ENCODE measurements at regions not wholly inside any gene's neighbourhood (a gene's known extent, or its start where the extent isn't known, plus 50 kb on each side); places are given as distances from the start of the nearest gene placed in this dataset.
"Not testable (repeated sequence)": the region's sequence is repeated elsewhere in the genome, so short reads cannot be mapped to it uniquely, and the experiment has no call there.

DNA sequence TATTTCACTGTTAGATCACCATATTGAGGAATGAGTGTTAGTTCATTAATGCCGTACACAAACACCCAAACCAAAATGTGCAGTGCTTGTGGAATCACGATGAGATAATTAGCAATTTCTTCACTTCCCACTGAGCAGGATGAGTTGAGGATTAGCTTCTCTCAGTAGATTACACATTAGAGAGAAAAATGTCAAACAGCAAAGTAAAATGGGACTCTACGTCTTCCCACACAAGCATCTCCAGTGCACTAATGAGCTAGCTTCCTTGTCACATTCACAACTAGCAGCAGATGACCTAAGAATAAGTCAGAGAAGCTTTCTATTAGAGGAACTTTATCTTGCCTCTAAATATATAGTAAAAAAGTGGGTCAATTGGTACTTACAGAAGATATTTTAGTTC, 926.9 kb downstream of the TSN start:
- DNase-seq = no peak

DNA sequence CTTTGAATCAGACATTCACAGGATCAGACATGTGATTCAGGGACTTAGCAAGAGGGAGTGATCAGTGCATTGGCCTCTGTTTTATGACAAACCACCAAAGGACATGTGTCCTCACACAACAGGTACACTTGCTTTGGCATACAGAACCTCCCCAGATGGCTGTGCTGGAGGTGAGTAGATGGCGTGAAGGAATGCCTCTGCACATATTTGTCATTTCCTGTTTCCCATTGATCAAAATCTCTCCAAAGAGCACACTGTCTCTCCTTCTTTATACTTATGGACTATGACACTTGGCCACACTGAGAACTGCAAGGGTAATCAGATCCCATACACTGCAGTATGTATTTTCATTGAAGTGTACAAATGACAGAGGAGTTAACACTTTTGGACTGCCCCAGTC, 927.6 kb downstream of the TSN start:
- DNase-seq = no peak

DNA sequence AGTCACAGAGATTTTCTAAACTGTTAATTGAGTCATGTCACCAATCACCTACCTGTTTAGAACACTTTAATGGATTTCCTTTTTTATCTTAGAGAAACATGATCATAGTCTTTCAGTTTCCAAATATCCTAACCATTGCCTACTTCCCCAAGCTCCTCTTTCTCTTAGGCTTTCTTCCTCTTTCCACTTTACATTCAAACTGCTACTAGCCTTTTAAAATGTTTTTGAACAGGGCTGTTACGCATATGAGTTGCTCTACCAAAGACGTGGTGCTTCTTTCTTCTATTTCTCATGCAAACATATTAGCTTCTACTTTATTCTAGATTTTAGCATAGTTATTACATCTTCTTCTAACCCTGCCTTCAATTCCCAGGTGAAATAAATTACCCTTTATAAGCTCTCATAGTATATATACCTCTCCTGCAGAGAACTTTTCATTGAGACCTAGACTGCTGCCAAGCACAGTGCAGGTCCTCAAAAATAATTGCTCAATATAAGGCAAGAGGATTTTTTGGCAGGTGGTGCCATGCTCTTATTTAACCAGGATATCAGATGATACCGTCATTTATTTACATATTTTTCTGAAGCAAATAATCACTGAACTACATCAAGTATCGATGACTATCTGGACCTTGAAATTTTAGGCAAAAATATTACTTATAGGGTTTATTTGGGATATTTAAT, 937.1 kb downstream of the TSN start:
- DNase-seq = no peak

DNA sequence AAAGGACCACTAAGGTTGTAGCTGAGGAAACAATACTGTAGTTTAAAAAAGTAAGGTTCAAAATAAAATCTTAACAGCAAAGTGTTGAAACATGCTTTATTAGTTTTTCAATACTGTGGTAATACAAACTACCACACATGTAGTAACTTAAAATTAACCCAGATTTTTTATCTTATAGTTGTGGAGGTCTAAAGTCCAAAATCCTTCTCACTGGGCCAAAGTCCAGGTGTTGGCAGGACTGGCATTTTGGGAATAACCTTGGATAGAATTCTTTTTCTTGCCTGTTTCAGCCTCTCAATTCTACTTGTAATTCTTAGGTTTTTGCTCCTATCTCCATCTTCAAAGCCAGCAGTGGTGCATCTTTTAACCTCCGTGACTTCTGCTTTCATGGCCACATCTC, 942.0 kb downstream of the TSN start:
- DNase-seq = no peak

DNA sequence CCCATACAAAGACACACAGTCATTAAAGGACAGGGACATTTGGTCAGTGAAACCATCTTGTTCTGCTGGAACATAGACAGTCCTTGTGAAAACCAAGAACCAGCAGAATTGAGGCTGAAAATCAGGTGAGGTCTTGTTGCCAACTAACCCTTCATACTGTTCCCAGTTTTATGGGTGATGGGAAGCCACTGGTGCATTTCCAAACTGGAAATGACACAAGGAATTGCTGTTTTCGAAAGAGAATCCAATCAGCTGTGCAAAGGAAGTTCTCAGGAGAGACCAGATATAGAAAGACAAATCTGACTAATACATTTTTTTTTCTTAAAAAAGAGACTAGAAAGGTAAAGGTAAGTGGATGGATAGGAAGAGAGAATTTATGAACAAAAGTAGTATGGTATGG, 948.2 kb downstream of the TSN start:
- DNase-seq = no peak

DNA sequence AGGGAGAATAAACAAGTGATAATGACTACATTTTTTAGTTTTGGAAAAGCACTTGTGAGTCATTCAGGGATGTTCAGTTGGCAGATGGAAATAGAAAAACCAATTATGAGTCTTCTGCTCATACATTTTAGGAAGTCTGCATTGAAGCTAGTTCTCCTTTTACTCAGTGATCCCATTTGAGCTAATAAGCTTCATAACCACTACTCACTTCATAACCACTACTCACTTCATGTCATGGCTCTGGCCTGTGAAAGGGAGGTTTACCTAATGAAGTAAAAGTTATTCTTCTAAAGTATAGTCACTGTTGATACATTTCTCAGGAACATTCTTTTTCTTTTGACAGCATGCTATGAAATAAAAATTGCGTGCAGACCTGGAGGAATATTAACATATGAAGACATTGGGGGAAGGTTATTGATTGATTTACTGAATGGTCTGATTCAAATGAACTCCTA, 948.7 kb downstream of the TSN start:
- DNase-seq = no peak

DNA sequence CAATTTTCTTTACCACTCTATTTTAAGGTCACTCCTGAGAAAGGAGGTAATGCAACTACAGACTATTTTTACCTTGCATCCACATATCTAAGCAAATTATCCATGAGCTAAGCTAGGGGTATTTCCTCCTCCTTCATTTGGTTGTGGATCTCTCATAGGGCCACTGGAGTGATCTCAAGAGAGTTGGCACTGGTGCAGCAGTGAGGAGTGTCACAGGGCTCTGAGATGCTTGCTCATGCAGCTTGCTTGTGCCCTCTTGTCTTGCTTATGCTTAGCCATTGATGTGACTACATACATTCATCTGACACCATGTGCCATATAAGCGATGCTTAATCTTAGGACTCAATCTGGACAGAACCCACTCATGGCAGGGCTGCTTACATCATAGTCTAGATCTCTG, 950.3 kb downstream of the TSN start:
- DNase-seq = no peak

DNA sequence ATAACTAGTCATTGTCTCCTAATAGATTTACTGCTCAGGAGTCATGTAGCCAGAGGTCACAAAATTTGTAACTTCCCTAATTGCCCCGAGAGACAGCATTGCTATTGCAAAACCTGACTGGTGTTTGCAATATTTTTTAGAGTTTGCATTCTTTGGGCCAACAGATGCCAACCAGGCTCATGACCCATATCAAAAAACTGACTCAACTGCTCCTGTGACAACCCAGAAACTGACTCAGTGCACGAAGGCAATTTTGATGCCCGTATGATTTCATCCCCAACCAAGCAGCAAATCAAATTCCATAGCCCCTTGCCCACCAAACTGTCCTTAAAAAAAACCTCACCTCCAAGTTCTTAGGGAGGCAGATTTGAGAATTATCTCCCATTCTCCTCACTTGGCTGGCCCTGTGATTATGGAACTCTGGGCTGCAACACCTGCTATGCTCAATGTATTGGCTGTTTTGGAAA, 951.3 kb downstream of the TSN start:
- DNase-seq = no peak

DNA sequence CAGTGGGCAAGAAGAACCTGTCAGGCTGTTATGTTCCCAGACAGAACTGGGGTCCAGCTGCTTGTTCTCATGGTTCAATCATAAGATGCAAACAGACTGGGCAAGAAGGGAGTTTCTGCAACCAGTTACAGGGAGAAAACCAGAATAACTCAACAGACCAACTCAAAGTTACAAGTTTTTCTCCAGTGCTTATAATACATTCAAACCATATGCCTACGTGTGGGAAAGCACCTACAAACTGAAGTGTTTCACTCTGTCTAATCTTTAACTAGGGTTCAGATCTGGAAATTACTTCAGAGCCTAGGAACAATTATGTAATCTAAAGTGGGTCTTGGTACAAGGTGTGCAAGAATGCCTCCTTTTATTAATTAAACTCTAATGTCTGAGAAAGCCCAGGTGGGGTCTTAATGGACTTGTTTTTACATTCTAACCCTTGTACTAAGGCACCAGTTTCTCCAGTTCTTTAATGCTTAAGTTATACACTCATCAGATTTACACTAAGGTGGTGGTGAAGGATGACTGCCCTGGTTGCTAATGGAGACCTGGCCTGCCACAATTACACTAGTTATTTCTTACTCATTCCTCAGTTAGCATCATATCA, 951.9 kb downstream of the TSN start:
- DNase-seq = no peak

DNA sequence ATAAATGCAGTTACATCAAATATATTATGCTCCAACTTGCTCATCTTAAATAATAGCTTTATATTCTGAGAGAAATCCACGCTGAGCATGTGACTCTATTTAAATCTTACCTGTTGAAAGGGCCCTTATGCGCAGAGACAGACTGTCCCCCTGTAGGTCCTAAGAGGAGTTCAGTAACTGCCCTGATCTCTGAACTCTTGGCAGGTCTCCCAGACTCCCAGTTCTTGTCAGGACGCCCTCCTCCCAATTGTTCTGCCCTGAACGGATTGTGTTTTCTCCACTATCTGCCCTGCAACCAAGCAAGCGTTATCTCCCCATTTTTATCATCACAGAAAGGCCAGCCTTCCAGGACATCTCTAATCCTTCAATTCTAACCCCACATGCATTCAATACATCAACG, 954.6 kb downstream of the TSN start:
- DNase-seq = no peak

DNA sequence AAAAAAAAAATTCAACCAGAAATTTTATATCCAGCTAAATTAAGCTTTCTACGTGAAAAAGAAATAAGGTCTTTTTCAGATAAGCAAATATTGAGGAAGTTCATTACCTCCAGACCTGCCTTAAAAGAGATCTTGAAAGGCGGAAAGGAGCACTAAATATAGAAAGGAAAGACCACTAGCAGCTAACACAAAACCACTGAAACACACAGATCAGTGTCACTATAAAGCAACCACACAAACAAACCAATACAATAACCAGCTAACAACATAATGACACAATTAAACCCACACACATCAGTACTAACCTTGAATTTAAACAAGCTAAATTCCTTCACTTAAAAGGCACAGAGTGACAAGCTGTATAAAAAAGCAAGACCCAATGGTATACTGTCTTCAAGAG, 958.3 kb downstream of the TSN start:
- no peak for DNase-seq

DNA sequence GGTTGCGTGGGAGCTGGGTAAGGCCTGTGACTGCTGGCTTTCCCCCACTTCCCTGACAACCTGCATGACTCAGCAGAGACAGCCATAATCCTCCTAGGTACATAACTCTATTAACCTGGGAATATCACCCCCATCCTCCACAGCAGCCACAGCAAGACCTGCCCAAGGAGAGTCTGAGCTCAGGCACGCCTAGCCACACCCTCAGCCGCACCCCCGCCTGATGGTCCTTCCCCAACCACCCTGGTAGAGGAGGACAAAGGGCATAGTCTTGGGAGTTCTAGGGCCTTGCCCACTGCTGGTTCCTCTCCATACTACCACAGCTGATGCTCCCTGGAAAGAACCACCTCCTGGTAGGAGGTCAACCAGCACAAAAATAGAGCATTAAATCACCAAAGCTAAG, 965.4 kb downstream of the TSN start:
- not testable (repeated sequence) for DNase-seq

DNA sequence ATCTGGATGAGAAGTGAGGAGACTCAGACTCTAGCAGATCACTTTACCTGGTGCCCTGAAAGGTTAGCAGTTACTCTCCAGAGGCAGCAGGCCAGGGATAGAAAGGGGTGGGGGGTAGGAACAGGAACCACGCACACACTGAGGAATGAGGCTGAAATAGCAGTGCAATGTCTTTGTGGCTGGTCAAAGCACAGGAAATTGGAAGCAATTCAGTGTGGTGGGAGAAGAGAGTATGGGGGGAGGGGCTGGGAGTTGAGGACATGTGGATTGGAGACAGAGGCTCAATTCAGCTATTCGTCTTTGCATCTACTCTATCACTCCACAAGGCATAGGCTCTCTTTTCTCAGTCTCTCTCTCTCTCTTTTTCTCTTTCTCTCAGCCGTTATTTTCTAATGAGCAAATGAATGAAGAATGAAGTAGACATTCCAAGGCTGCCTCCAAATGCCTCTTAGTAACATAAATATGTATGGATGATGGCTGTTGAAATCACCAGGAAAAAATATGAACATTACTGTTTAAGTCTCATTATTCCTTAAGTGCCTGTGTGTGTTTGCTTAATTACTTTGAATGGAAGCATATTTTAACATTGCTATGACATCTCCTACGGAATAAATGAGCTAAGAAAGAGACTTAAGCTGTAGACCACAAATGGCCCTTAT, 979.4 kb downstream of the TSN start:
- DNase-seq = no peak

DNA sequence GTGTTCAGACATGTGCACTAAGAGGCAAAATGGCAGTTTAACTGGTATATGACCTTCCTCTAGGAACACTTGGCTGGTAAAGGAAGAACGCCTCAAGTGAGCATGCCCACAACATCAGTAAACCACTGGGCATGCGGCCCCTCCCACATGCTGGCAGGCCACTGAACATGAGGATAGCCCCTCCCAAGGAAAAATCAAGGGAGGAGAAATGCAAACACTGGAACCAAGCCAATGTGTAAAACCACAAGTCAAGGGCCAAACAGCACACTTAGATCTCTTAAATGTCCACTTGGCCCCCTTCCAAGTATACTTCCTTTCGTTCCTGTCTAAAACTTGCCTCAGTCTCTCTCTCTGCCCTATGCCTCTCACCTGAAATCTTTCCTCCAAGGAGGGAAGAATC, 980.8 kb downstream of the TSN start:
- DNase-seq = no peak

DNA sequence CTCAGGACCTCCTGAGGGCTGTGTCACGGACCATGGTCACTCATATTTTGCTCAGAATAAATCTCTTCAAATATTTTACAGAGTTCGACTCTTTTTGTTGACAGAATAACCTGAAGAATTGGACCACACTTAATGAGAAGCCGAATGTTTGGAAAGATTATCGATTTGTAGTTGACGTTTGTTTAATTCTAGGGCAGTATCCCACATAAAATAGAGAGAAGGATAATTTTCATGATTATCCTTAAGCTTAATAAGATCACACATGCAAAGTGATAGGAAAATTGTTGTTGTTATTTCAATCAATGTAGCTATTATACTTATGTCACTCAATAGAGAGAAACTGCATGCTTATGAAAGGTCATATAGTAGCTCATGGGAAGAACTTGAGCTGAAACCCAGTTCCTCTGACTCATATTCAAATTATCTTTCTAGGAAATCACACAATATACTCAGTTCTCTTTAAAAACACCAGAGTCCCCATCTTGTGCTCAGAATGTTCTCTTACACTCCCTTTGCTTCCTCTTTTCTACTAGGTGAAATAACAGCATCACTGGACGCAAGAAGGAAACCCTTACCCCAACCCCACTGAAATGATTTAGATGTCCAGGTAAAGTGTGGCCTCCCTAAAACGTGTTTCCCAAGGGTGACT, 982.1 kb downstream of the TSN start:
- DNase-seq = no peak

DNA sequence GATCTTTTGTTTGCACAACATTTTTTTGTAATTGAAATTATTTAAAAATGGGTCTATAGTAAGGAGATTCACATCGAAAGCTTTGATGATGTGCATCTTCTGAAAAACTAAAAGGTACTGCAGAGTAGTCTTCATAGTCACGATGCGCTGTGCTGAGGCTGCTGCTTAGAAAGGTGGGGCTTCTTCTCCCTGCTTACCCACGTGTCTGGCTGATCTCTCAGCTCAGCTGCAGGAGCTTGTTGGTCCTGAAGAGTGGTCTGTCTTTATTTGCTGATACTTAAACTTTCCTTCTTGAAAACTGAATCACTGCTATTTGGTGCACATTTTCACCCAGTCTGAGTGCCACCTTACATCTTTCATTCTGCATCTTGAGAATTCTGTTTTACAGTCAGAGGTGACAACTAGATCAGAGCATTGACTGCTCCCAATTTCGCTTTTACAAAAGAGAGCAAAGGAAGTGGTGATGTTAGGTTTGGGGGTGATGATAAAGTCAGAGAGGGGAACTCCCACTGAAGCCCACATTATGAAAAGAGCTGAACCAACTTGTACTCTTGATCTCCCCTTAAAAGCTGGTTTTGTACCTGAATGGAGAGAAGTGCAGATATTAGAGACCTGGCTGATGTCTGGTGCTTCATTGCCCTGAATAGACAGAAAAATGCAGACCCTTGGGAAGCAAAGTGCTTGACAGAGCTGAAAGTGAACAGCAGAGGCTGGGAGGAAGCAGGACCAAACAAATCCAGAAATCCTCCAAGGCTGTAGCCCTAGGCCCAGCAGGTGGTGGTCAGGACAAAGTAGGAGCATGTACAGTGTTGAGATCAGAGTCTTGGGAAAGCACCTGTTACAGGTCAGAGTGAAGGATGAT, 984.5 kb downstream of the TSN start:
- no peak for DNase-seq

DNA sequence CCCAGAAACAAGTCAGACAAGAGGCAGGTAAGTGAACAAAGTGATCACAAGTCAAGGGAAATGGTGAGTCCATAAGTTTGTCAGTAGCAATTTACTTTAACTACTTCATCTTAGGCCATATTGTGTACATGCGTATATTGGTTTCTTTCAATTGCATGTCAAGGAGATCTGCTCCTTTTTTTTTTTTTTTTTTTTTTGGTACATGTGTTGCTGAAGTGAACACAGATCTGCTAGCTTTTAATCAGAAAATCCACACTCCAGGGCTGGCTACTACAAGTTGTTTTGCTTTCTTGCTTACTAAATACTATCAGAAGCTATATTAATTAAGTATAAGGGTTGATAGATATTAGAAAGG, 985.1 kb downstream of the TSN start:
- DNase-seq = no peak

DNA sequence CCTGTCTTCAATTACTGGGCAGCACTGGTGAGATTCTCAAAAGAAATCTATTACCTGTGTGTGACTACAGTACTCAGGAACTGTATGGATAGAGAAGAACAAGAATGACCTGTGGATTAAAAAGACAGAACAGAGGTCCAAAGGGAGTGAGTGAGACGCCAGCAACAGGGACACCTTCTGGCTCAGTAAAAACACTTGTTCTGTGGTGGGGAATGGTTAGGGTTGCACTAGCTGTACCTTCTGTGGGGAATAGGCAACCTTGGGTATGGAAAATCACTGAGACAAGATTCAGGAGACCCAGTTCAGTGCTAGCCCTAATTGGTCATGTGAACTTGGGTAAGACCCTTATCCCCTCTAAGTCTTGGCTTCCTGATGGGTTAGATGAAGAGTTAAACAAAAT, 986.0 kb downstream of the TSN start:
- DNase-seq = no peak

DNA sequence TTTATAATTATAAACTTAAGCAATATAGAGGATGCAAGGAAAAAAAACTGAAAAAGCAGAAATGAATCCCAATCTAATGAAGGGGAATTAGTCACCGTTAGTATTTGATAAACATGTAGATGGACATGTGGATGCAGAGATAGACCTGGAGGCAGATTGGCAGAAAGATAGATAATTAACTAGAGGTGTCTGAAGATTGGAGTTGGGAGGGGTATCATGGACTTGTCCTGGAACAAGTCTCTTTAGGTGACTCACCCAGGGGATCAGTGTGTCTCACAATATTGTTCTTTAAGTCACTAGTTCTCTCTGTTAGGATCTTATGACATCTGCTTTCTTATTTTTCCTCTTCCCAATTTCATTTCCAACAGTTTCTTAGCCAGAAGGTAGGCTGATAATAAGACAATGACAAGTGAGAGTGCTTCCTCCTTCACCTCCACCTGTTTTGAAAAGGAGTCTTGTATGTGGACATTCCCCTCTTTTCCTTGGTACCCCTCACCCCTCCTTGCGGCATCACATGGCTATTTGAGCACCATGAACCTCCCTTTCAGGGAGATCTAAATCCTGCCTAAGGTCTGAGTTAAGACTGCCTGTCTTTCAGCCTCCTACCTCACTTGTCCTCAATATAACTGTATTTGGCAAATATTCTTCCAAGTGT, 987.7 kb downstream of the TSN start:
- DNase-seq = no peak

DNA sequence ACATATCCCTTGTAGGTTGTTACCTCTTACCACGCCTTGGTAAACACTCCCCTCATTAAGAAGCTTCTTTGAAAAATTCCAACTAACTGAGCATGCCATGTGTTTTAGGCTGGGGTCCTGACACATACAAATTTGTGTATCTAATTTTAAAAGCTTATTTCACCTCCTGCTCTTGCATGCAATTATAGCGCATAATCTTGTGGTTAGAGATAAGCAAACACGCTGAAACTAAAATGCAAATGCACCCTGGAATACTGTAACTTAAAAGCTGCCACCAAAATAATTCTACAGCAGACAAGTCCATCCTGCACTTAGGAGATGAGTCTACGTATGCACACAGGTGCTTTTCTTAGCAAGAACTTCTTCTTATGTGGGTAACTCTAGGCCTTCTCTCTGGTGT, 990.2 kb downstream of the TSN start:
- DNase-seq = no peak

DNA sequence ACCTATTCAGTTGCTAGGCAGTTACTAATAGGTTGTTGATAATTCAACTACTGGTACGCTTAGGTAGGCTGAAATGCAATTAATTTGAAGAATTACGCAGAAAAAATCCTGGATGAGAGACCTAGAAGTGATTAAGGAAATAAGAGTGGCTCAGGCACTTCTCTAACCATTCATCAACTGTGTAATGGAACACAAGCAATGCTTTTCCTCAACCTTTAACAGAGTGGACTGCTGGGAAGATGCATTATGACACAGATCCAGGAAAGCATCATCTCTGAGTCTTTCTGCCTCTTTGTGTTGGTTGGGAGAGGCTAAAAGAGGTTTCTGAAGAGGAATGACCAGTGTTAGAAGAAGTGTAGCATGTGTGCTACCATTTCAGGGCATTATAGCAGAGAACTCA, 992.2 kb downstream of the TSN start:
- no peak for DNase-seq

DNA sequence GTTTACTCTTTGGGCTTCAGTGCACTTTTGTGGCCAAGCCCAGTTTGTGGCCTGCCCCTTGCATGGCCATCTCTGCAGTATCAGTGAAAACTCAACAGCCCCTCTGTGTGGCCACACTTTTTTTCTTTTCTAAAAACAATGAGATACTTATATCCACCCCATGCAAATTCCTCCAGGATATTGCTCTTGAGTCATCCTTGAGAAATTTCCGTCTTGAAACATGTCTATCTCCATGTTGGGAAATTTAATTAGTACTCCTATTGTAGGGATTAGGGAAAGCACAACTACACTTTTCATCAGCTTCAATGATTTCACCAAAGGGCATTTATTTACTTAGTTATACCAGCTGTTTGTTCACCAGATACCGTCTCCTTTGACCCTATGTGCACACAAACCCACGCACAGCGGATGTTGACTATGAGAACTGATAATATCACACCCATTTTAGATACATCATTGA, 993.1 kb downstream of the TSN start:
- DNase-seq = no peak
